HG03060 (cell line): ENCODE measurements at regions not wholly inside any gene's neighbourhood (a gene's known extent, or its start where the extent isn't known, plus 50 kb on each side); places are given as distances from the start of the nearest gene placed in this dataset.
"Not testable (repeated sequence)": the region's sequence is repeated elsewhere in the genome, so short reads cannot be mapped to it uniquely, and the experiment has no call there.

Experiments used
- ATAC-seq: cut with Tn5 transposase; IDR thresholded peaks from one replicate; pipeline ENCODE4 v1.9.1; 2021; ENCODE audit warnings: low read depth, moderate number of reproducible peaks; ENCODE audit not compliant: unreplicated experiment

DNA sequence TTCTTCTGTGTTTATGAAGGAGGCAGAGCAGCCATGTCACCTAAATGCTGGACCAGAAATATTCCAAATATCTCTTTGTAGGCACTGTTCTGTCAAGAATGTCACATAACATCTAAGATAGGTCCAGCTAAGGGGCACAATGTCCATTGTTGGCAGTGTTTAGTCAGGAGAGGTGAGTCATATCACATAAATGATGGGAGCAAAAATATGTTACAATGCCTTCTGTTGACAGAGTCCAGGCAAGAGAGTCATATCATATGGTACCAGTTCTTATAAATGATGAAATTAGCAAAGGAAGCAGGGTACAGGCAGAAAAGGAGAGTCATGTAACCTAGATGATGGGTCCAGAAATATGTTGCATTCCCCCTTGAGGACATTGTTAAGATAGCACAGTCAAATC, 904.4 kb upstream of the AMELY start:
- no peak for ATAC-seq

DNA sequence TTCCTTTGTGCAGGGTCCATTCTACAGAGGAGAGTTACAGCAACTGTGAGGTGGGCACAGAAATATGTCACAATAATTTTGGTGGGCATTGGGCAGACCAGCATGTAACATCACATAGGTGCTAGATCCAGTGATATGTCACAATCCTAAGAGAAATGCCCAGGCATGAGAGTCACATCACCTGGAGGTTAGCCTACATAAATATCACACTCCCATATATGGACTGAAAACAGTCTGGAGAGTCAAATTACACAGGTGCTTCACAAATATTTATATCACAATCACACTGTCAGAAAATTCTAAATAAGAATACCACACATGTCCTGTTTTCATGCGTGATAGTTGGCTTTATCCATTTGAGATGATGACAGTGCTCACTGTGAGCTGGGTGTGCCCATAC, 903.7 kb upstream of the AMELY start:
- ATAC-seq: no peak

DNA sequence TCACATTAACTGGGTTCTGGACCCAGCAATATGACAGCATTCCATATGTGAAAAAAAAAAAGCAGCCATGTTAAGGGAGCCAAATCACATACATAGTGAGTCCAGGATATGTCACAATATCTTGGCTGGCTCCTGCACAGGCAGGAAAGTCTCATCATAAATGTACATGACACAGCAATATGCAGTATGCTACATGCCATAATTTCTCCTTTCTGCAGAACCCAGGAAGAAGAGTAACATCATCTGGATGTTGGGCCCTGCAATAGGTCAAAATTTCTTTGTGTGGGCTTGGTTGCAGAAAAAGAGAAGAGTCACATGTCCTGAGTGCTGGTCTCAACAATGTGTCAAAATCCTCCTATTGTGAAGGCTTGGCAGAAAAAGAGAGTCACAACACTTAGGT, 902.8 kb upstream of the AMELY start:
- ATAC-seq: no peak

DNA sequence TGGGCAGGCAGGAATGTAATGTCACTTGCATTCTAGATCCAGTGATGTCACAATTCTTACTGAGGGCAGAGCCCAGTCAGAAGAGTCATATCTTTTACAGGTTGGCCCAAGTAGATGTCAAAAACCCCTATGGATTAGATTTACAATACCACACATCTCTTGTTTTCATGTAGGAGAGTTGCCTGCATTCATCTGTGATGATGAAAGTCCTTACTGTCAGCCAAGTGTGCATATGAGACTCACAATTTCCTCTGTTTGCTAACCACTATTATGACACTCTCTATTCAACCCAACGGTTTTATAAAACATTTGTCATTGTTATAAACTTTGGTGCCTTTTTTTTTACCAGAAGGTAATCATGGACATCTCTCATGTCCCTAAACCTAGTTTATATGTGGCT, 898.8 kb upstream of the AMELY start:
- ATAC-seq: no peak

DNA sequence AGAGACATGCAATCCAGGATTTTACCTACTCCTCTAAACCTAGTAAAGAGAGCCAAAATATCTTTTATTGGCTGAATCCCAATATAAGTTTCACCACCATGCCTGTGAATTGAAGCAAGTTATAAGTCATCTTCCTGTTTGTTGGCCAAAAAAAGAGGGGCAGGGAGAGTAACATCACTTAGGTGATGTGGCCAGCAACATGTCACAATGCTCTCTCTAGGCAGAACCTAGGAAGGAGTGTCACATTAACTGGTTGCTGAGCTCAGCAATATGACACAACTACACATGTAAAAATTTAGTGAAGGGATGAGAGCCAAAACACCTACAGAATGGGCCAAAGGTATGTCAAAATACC, 895.9 kb upstream of the AMELY start:
- no peak for ATAC-seq

DNA sequence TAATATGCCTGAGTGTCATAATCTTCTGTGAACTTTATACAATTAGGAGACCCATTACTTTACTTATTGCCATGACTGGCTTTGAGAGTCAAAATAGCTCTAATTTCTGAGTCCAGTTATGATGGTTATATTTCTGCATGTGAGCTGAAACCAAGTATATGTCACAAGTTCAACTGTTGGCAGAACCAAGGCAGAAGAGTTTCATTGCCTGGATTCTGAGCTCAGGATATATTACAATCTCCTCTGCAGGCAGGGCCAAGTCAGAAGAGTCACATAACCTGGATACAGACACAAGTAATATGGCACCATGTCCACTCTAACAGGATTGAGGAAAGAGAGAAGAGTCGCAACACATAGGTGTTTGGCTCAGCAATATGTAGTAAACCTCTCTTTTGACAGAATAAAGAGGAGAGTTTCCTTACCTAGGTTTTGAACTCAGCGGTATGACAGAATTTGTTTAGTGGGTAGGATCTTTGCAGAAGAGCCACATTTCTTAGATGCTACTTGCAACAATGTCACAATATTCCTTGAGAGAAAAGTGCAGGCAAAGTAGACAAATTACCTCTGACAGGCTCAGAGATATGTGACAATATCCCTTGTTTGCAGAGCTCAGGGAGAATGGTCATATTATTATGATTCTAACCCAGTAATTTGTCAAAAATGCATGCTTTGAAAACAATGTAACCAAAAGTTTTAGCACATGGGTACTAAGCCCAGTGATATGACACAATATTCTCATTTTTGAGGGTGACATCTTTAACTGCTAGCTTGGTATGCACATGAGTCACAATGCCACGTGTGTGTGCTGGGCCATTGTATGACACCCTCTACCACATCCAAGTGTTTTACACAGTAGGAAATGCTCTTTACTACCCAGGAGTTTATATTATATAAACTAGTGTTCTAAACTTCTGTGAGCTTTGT, 895.3 kb upstream of the AMELY start:
- no peak for ATAC-seq

DNA sequence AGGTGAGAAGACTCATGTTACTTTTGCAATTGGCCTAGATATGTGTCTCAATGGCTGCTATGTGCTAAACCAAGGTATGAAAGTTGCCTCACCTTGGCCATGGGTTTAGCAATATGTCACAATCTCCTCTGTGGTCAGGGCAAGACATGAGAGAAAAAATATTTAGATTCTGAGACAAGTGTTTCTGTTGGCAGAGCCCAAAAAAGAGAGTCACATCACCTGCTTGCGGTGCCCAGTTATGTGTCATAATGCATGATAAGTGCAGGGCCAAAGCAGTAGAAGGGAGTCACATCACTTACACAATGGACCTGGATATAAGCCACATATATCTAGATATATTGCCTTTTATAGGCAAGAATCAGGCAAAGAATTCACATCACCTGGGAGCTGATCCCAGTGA, 894.1 kb upstream of the AMELY start:
- no peak for ATAC-seq

DNA sequence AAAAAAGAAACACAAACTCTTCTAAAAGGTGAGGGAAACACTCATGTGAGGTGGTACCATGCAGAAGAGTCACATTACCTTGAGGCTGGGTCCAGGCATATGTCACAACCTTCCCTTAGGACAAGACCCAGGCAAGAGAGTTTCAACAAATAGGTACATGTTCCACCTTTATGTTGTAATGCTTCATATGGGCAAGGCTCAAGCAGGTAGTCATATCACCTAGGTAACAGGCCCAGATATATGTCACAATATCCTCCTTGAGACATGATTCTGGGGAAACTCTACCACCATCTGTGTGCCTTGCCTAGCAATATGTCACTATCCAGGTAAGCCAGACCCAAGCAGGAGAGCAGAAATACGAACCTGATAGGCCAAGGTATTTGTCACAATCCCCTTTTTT, 892.2 kb upstream of the AMELY start:
- ATAC-seq: no peak

DNA sequence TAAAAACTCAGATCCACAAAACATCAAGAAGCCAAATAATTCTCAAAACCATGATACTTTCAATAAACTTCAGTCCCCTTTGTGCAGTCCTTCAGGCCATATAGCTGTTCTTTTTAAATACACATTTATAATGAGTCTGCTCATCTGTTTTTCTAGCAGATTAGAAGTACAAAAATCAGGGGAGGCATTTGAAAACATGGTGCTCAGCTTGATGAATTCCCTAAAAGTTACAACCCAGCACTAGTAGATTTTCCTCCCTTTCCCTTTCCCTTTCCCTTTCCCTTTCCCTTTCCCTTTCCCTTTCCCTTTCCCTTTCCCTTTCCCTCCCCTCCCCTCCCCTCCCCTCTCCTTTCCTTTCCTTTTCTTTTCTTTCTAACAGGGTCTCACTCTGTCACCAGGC, 884.6 kb upstream of the AMELY start:
- no peak for ATAC-seq

DNA sequence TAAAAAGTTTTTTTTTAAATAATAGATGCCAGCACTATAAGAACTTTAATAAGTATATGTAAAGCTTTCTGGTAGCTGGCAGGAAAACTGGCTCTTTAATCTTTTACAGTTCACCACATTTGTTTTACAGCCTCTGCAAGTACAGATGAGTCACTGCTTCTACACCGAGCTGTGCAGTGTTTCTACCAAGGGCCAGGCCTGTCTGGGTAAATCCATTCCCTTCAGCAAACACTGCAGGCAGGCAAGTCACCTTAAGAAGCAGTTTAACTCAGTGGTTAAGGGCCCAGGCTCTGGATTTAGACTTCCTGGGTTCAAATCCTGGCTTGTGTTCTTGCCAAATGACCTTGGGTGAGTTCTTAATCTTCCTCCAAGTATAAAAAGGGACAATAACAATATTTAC, 882.9 kb upstream of the AMELY start:
- ATAC-seq: no peak

DNA sequence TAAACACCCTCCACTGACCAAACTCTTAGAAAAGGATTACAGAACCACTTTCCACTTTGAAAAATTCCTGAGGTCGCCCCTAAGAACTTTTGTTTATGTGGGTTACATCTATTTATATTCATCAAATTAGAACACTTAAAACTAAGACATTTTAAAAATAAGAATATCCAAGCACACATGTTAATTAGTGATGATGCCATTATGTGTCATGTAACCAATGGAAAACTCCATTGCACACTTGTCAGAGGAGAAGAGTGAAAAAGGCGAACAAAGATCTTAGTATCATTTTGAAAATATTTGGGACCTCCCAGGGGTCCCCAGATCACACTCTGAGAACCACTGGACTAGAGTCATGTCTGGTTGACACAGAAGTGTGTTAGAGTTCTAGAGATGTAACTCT, 882.4 kb upstream of the AMELY start:
- ATAC-seq: no peak

DNA sequence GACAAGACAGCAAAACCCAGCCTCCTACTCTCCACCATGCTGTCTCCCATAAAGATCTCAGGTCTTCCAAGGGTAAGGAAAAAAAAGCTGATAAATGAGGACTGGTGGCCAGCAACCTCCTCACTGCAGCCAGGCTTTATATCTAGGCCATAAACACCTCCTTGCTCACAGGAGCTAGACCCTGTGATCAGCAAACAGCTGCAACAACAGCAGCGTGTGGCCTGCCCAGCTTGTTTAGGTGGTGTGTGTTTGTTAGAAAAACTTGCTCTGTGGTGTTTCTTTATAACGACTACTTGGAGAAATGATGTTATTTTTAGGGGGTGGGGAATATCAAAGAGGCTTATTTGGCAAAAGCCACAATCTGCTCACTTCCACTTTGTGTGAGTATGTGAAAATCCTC, 880.9 kb upstream of the AMELY start:
- ATAC-seq: no peak

DNA sequence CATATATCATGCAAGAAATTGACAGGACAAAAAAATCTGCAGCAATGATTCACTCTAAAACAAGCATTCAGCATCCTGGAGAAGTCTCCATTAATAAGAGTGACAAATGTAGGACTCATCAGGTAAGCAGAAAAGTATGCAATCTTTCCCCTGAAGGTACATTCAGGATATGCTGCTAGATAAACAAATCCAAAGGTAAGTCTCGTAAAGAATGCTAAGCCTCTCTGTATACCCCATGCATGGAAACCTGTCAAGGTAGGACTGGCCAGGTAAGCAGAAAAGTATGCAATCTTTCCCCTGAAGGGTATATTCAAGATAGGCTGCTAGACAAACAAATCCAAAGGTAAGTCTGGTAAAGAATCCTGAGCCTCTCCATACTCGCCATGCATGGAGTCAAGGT, 869.9 kb upstream of the AMELY start:
- no peak for ATAC-seq

DNA sequence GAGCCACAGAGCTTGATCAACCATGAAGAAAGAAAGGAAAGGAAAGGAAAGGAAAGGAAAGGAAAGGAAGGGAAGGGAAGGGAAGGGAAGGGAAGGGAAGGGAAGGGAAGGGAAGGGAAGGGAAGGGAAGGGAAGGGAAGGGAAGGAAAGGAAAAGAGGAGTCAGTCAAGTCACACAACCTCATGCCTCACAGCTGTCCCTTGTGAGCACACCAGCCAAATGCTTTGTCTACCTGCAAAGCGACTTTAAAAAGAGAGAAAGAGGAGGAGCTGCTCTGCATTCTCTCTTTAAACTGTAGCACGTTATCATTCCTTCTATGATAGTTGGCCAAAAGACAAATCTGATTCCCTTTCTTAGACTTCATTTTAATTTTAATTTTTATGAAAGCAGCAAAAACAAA, 863.9 kb upstream of the AMELY start:
- not testable (repeated sequence) for ATAC-seq

DNA sequence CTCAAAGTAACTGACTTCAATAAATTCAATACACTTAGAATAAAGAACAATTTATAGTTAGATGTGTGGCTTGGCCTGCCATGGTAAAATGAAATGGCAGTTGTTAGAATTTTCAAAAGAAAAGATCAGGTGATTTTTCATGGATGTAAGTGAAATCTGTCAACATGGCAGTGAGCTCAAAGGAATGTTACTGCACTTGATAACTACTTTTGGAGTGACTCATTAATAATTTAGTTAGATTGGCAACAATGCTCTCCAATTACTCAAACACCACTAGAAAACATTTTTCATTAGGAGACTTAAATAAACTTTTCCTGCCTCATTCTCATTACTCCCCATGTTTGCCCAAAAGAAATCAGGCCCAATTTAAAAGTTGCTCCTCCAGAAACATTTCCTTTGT, 860.2 kb upstream of the AMELY start:
- no peak for ATAC-seq

DNA sequence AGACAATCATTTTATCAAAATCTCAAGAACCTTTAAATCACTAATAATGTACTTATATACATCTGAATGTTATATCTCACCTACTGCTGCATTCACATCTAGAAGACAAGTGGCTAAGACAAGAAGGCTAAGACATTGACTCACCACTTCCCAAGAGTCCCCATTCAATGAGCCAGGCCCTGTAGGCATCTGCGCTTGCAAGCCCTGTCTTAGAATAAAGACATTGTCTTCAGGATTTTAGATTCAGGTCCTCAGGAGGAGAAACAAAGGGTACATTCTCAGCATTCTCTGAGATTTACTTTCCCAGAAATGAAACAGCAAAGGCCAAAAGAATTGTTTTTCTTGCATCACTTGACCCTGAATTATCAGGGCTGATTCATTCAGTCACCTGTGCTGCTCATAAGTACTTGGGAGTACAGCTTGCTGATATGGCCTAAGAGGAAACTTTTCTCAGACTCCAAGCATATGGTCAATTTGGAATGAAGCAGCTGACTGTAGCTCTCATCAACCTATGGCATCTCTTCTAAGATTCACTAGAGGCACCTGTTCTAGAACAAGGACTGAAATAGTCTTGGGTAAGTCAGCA, 858.3 kb upstream of the AMELY start:
- no peak for ATAC-seq

DNA sequence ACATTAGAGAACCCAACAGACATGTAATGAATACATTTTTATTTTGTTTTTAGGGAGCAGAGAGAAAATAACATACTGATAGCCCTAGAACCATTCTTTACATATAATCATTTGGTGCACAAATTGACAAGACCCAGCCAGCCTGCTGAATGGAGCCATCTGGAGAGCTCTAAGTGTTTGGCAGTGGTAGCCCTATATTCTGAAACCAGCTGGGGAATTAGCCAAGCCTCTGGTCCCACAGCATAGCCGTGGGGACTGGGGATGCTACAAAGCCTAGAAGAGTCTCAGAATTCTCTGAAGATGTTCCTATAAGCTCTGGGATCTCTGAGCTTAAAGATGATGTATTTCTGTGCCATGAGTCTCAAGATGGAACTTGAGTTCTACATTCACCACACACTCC, 857.3 kb upstream of the AMELY start:
- no peak for ATAC-seq

DNA sequence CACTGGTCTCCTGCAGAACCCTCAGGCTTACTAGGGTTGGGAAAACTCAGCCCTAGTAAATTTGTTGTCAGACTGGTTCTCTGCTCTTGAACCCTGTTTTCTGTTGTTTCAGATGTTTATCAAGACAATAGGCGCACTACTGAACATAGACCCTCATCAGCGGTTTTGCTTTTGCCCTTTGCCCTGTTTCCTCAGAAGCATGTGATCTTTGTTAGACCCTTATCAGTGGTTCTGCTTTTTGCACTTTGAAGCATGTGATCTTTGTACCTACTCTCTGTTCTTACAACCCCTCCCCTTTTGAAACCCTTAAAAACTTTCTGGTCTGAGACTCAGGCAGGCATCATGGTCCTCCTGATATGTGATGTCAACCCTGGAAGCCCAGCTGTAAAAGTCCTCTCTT, 842.2 kb upstream of the AMELY start:
- no peak for ATAC-seq

DNA sequence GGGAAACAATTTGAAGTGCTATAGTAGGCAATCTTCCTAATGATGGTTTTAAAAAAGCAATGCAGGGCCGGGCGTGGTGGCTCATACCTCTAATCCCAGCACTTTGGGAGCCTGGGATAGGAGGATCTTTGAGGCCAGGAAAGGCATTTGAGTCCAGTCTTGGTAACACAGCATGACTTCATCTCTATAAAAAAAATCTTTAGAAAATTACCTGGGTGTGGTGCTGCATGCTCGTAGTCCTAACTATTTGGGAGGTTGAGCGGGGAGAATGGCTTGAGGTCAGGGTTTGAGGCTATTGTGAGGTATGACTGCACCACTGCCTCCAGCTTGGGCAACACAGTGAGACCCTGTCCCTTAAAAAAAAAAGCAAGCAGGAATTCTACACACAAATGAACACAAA, 835.2 kb upstream of the AMELY start:
- ATAC-seq: no peak

DNA sequence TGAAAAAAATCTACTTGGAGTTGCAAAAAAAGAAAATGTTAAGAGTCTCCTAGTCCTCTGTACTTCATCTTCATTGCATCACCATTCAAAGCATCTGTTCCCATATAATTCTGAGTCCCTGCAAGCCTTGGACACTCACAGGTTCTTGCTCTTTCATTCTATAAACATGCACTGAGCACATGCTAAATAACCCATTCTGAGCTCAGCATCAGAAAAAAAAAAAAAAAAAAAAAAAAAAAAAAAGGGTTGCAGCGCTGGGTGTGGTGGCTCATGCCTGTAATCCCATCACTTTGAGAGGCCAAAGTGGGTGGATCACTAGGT, 834.0 kb upstream of the AMELY start:
- no peak for ATAC-seq

DNA sequence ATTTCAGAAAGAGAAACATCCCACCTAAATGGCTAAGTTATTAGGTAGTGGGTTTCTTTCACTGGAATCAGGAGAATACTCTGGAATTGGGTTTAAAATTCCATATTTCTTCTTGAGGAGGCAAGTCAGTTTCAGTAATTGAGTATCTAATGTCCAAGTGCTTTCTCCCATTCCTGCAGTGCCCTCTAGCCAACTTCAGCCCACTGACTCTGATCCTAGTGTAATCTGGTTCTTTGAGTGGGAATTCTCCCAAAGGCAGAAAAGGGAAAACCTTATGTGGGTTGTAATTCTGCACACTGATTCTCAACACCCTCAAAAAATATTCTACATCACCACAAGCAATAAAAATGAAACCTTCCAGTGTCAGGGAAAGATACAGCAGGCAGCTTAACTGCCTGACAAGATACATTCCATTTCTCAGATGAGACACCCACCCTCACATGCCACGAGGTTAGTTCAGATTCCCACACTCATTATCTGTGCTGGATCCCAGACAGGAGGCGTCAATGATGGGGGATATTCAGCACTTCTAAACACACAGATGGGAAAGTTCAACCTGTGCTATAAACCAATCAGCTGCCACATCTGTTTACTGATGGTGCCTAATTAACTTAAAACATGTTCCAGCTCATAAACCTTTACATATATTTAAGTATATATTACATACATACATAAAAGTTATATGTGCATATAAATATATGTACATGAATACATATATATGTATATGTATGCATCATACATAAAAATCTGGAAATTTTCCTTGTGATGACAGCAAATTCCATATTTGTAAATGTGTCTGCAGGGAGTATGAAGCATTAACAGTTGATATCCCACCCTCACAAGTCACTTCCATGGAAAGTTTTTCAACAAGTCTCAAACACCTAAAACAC, 833.4 kb upstream of the AMELY start:
- no peak for ATAC-seq
